GM12892 (cell line): ENCODE measurements at regions not wholly inside any gene's neighbourhood (a gene's known extent, or its start where the extent isn't known, plus 50 kb on each side); places are given as distances from the start of the nearest gene placed in this dataset.

Source experiments
- POLR2A ChIP-seq: IDR thresholded peaks from 2 replicates; pipeline ENCODE4 v1.6.1; 2011; ENCODE audit warnings: low read depth, low read length, control low read depth
- POLR2AphosphoS5 ChIP-seq: IDR thresholded peaks from 2 replicates; pipeline ENCODE4 v1.6.1; 2011; ENCODE audit warnings: low read depth, low read length, control low read depth
- TAF1 ChIP-seq: IDR thresholded peaks from 2 replicates; pipeline ENCODE4 v1.6.1; 2011; ENCODE audit warnings: low read depth, mild to moderate bottlenecking, control low read depth, low read length, borderline replicate concordance

- TF ChIP-seq POLR2A (no peak), TAF1 (no peak), POLR2AphosphoS5 (no peak)
Observed at GRCh38 chr9:107710953-107711352, 221.4 kb upstream of the KLF4 start.
